Loucy (cell line): ENCODE measurements at regions not wholly inside any gene's neighbourhood (a gene's known extent, or its start where the extent isn't known, plus 50 kb on each side); places are given as distances from the start of the nearest gene placed in this dataset.

ENCODE experiments used
- H2AFZ ChIP-seq: fragments of 200-600 bp; sonication (generic); 2 replicates; pipeline ENCODE4 v1.6.0; 2016; ENCODE audit warnings: antibody characterized with exemption, mild to moderate bottlenecking, low read length, moderate library complexity
- H3F3A ChIP-seq: fragments of 200-600 bp; 2 replicates; pipeline ENCODE4 v1.6.0; 2016; ENCODE audit warnings: antibody characterized with exemption, low read depth, mild to moderate bottlenecking
- H3K27me3 ChIP-seq: fragments of 200-600 bp; sonication (generic); 2 replicates; pipeline ENCODE4 v1.6.1; 2014; ENCODE audit warnings: low read length, mild to moderate bottlenecking; ENCODE audit not compliant: insufficient read depth, poor library complexity, severe bottlenecking
- H3K36me3 ChIP-seq: fragments of 200-600 bp; sonication (generic); 2 replicates; pipeline ENCODE4 v1.6.1; 2016; ENCODE audit warnings: low read length; ENCODE audit not compliant: insufficient read depth
- H3K4me1 ChIP-seq: fragments of 200-600 bp; sonication (generic); 2 replicates; pipeline ENCODE4 v1.5.1; 2014; ENCODE audit warnings: low read length, mild to moderate bottlenecking; ENCODE audit not compliant: insufficient read depth, poor library complexity, severe bottlenecking
- H3K4me2 ChIP-seq: fragments of 200-600 bp; sonication (generic); 2 replicates; pipeline ENCODE4 v1.6.0; 2014; ENCODE audit warnings: antibody characterized with exemption, low read length, low read depth, mild to moderate bottlenecking; ENCODE audit not compliant: poor library complexity, severe bottlenecking
- H3K4me3 ChIP-seq: fragments of 200-600 bp; sonication (generic); 2 replicates; pipeline ENCODE4 v1.5.1; 2014; ENCODE audit warnings: low read length, mild to moderate bottlenecking, mixed read lengths; ENCODE audit not compliant: poor library complexity, severe bottlenecking
- H3K79me2 ChIP-seq: fragments of 200-600 bp; sonication (generic); 2 replicates; pipeline ENCODE4 v1.6.1; 2014; ENCODE audit warnings: low read length; ENCODE audit not compliant: insufficient read depth
- H3K9ac ChIP-seq: fragments of 200-600 bp; sonication (generic); 2 replicates; pipeline ENCODE4 v1.6.0; 2014; ENCODE audit warnings: mild to moderate bottlenecking, low read depth, low read length, moderate library complexity; ENCODE audit not compliant: poor library complexity, severe bottlenecking
- H3K9me2 ChIP-seq: fragments of 200-600 bp; sonication (generic); replicated peaks from 2 replicates; pipeline ENCODE4 v1.6.1; 2016; ENCODE audit warnings: low read depth, low read length, mixed read lengths
- H3K9me3 ChIP-seq: fragments of 200-600 bp; sonication (generic); 2 replicates; pipeline ENCODE4 v1.6.1; 2014; ENCODE audit warnings: mild to moderate bottlenecking, antibody characterized with exemption, low read length, low read depth; ENCODE audit not compliant: insufficient read depth
- H4K20me1 ChIP-seq: fragments of 200-600 bp; sonication (generic); 2 replicates; pipeline ENCODE4 v1.6.0; 2014; ENCODE audit warnings: antibody characterized with exemption, low read length, mild to moderate bottlenecking; ENCODE audit not compliant: insufficient read depth, poor library complexity, severe bottlenecking
- EZH2phosphoT487 ChIP-seq: fragments of 200-600 bp; IDR thresholded peaks from 2 replicates; pipeline ENCODE4 v1.6.1; 2018; ENCODE audit warnings: antibody characterized with exemption, mild to moderate bottlenecking, moderate library complexity, borderline replicate concordance
- TF ChIP-seq, protein P1 (sequence below): fragments of 200-600 bp; sonication (generic); conservative IDR thresholded peaks from 2 replicates; pipeline ENCODE4 v1.5.1; 2014; ENCODE audit warnings: mild to moderate bottlenecking, antibody characterized with exemption, low read length

DNA sequence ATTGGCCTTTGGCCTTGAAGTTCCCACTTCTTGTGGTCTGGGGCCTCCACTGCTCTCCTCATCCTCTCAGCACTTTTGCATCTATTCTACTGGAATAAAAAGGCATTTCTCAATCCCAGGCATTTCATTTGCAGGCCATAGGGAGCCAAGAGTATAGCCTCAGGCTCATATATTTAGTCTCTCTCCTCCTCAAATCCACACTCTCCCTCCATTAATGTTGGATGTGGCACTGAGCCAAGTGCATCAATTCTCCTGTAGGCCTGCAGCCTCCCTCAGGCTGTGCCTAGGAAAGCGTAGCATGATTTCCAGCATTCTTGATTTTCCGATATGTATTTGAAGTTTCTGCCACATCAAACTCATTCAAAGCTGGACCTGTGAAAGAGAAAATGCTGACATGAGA lies 211.5 kb upstream of the CPNE8 start:
- no peaks in the 10 kb centered on the region for H3K9me3 ChIP-seq
- H2AFZ ChIP-seq: no peak overlapping the region
- no peak for TF ChIP-seq EZH2phosphoT487
- TF ChIP-seq, protein P1, sequence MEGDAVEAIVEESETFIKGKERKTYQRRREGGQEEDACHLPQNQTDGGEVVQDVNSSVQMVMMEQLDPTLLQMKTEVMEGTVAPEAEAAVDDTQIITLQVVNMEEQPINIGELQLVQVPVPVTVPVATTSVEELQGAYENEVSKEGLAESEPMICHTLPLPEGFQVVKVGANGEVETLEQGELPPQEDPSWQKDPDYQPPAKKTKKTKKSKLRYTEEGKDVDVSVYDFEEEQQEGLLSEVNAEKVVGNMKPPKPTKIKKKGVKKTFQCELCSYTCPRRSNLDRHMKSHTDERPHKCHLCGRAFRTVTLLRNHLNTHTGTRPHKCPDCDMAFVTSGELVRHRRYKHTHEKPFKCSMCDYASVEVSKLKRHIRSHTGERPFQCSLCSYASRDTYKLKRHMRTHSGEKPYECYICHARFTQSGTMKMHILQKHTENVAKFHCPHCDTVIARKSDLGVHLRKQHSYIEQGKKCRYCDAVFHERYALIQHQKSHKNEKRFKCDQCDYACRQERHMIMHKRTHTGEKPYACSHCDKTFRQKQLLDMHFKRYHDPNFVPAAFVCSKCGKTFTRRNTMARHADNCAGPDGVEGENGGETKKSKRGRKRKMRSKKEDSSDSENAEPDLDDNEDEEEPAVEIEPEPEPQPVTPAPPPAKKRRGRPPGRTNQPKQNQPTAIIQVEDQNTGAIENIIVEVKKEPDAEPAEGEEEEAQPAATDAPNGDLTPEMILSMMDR: no peak
- no peaks in the 10 kb centered on the region for H3K4me1 ChIP-seq
- H3K27me3 ChIP-seq: no peaks in the 10 kb centered on the region
- H3K36me3 ChIP-seq: no peaks in the 10 kb centered on the region
- no peaks in the 10 kb centered on the region for H3K79me2 ChIP-seq
- H3K4me2 ChIP-seq: no peak overlapping the region
- H3K9me2 ChIP-seq: no peaks in the 10 kb centered on the region
- no peak overlapping the region for H3K9ac ChIP-seq
- no peaks in the 10 kb centered on the region for H4K20me1 ChIP-seq
- no peaks in the 10 kb centered on the region for H3F3A ChIP-seq
- H3K4me3 ChIP-seq: no peak overlapping the region

DNA sequence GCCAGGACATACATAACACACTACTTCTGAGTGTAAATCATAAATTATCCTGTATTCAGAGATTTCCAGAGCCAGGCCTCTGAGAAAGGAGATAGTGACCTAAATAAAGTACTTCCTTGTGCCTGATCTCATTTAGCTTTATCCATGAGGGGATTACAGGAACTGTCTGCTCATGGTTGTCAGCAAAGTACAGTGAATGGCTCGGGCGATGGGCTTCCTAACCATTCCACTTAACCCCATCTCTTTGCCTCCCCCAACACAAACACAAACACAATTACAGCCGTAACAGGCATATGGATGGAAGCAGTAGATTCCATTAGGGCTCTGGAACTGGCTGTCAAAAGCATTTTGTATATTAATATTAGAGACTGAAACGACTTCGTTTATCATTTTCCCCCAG lies 206.7 kb upstream of the CPNE8 start:
- Histone ChIP-seq H3K9ac (no peak overlapping the region), H3K9me2 (no peaks in the 10 kb centered on the region), H2AFZ (no peak overlapping the region), H3K4me1 (no peaks in the 10 kb centered on the region), H3F3A (no peaks in the 10 kb centered on the region), H3K4me2 (no peak overlapping the region), H3K36me3 (no peaks in the 10 kb centered on the region), H3K9me3 (no peaks in the 10 kb centered on the region), H3K4me3 (no peak overlapping the region), H3K27me3 (no peaks in the 10 kb centered on the region), H3K79me2 (no peaks in the 10 kb centered on the region), H4K20me1 (no peaks in the 10 kb centered on the region)
- no peak for TF ChIP-seq EZH2phosphoT487
- TF ChIP-seq, protein P1: no peak

DNA sequence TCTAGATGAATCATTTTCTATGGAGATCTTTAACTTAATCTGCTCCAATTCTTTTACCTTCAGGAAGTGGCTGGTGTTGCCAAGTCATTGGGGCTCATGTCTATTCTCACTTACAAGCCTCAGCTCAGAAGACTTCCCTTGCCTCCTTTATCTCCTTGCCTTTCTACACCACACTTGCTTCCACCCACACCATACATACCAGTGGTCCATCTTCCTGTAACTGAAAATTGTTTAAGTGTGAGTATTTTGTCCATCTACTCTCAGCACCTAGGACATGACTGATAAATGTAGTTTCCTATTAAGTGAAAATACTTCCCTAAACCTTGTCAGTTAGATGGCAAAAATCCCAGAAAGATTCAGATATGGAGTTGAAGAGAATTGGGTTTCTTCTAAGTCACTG lies 199.7 kb upstream of the CPNE8 start:
- Histone ChIP-seq H3K4me2 (no peak overlapping the region), H3K4me3 (no peak overlapping the region), H3F3A (no peaks in the 10 kb centered on the region), H4K20me1 (no peaks in the 10 kb centered on the region), H3K27me3 (no peaks in the 10 kb centered on the region), H3K36me3 (no peaks in the 10 kb centered on the region), H3K9ac (no peak overlapping the region), H3K9me2 (no peaks in the 10 kb centered on the region), H3K4me1 (no peaks in the 10 kb centered on the region), H3K79me2 (no peaks in the 10 kb centered on the region), H2AFZ (no peak overlapping the region), H3K9me3 (no peaks in the 10 kb centered on the region)
- TF ChIP-seq, protein P1: no peak
- TF ChIP-seq EZH2phosphoT487: no peak
